Neural cell (in vitro differentiated cells): ENCODE measurements at regions not wholly inside any gene's neighbourhood (a gene's known extent, or its start where the extent isn't known, plus 50 kb on each side); places are given as distances from the start of the nearest gene placed in this dataset.

ENCODE experiments used
- CTCF ChIP-seq: fragments of 450-650 bp; IDR thresholded peaks from 2 replicates; pipeline ENCODE4 v1.5.1; 2014; ENCODE audit warnings: antibody characterized with exemption, mild to moderate bottlenecking, moderate library complexity; ENCODE audit not compliant: poor library complexity, severe bottlenecking
- EP300 ChIP-seq: fragments of 450-650 bp; conservative IDR thresholded peaks from 2 replicates; pipeline ENCODE4 v1.6.1; 2014; ENCODE audit warnings: antibody characterized with exemption, mild to moderate bottlenecking, moderate library complexity; ENCODE audit not compliant: poor library complexity, severe bottlenecking
- EZH2 ChIP-seq: fragments of 200-600, 300-800 bp; shearing (Covaris generic), sonication (generic); IDR thresholded peaks from 2 replicates; pipeline ENCODE4 v1.6.1; 2014; ENCODE audit warnings: antibody characterized with exemption, low read length, borderline replicate concordance, mild to moderate bottlenecking; ENCODE audit not compliant: insufficient read depth, poor library complexity, severe bottlenecking
- POLR2AphosphoS5 ChIP-seq: IDR thresholded peaks from 2 replicates; pipeline ENCODE4 v1.6.1; 2012
- SMC3 ChIP-seq: fragments of 450-650 bp; conservative IDR thresholded peaks from 2 replicates; pipeline ENCODE4 v1.6.1; 2014; ENCODE audit warnings: antibody characterized with exemption, mild to moderate bottlenecking, moderate library complexity; ENCODE audit not compliant: poor library complexity
- TAF1 ChIP-seq: IDR thresholded peaks from 2 replicates; pipeline ENCODE4 v1.6.1; 2012; ENCODE audit warnings: low read depth
- TF ChIP-seq, protein P1 (sequence below): IDR thresholded peaks from 2 replicates; pipeline ENCODE4 v1.6.1; 2012; ENCODE audit warnings: borderline replicate concordance

- TF ChIP-seq TAF1 (no peak), CTCF (no peak), POLR2AphosphoS5 (no peak), EZH2 (no peak), SMC3 (no peak), EP300 (no peak)
- TF ChIP-seq, protein P1, sequence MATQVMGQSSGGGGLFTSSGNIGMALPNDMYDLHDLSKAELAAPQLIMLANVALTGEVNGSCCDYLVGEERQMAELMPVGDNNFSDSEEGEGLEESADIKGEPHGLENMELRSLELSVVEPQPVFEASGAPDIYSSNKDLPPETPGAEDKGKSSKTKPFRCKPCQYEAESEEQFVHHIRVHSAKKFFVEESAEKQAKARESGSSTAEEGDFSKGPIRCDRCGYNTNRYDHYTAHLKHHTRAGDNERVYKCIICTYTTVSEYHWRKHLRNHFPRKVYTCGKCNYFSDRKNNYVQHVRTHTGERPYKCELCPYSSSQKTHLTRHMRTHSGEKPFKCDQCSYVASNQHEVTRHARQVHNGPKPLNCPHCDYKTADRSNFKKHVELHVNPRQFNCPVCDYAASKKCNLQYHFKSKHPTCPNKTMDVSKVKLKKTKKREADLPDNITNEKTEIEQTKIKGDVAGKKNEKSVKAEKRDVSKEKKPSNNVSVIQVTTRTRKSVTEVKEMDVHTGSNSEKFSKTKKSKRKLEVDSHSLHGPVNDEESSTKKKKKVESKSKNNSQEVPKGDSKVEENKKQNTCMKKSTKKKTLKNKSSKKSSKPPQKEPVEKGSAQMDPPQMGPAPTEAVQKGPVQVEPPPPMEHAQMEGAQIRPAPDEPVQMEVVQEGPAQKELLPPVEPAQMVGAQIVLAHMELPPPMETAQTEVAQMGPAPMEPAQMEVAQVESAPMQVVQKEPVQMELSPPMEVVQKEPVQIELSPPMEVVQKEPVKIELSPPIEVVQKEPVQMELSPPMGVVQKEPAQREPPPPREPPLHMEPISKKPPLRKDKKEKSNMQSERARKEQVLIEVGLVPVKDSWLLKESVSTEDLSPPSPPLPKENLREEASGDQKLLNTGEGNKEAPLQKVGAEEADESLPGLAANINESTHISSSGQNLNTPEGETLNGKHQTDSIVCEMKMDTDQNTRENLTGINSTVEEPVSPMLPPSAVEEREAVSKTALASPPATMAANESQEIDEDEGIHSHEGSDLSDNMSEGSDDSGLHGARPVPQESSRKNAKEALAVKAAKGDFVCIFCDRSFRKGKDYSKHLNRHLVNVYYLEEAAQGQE, result no peak
These were observed 194.1 kb downstream of the EMX2 start for GRCh38 chr10:117736655-117737054.
